Stimulated activated CD8-positive, alpha-beta memory T cell treated with anti-CD3 and anti-CD28 coated beads, Interleukin-2, amount 100 ng/mL, for 48 hours (primary cell): ENCODE measurements at regions not wholly inside any gene's neighbourhood (a gene's known extent, or its start where the extent isn't known, plus 50 kb on each side); places are given as distances from the start of the nearest gene placed in this dataset.
"Not testable (repeated sequence)": the region's sequence is repeated elsewhere in the genome, so short reads cannot be mapped to it uniquely, and the experiment has no call there.

Experiments used
- DNase-seq, 2 donors: peaks; one replicate each; pipeline ENCODE4 v3.0.0-alpha.2; 2020; ENCODE audit warnings: low read depth in 2 of 2

- DNase-seq, result peak in 1 of 2 donors; percentile 3
These were observed 58.0 kb downstream of the CGGBP1 start for GRCh38 chr3:88000853-88001252.

DNA sequence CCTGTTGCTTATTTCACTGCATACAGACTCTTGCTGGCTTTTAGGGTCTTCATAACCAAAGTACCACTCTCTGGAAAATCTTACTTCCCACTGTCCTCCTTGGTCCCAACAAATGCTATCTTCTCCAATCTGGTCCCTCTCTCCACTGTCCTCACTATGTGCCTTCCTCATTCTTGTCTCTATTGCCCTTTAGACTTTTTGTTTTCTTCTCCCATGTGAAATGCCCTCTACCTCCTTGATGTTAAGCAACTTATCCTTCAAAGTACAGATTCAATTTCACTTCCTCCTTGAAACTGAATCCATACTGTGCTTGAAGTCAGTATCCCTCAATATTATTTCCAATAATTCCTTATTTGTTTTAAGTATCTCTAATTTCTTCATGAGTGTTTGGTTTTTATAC, 60.8 kb downstream of the CGGBP1 start:
- no peak for DNase-seq

DNA sequence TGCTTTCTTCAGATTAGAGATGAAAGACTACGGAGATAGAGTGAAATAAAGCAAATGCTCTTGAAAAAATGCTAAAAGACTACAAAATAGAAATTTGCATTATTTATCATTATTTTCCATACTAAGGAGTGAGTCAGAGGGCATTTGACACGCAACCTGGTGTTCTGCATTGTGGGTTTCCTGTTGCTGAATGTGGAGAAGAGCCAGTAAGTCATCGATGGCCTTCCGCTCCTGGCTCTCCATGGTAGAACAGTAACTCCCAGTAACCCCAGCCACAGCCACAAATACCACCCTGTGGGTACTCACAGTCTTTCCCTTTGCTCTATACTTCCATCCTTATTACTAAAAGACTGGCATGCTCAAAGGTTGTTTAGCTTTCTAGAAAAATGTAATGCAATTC, 61.5 kb downstream of the CGGBP1 start:
- DNase-seq, result peak; percentile 26 to 36

- DNase-seq, result no peak
These were observed 61.9 kb downstream of the CGGBP1 start for GRCh38 chr3:87996882-87997281.

GRCh38 chr3:87993566-87993965, 65.2 kb downstream of the CGGBP1 start:
- DNase-seq, result no peak

DNA sequence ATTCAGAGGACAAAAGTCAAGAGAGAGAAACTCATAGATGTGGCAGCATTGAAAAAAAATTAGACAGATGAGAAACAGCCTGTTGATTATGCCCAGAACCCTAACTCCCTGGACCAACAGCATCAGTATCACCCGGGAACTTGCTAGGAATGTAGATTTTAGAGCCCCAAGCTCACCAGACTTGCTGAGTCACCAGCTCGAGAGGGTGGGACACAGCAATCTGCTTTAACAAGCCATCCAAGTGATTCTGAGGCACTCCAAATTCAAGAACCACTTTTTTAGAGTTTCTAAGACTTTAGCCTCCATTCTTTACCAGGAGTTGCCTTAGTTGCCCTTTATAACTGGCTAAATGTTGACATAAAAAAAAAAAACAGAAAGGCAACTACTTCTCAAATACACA, 70.9 kb downstream of the CGGBP1 start:
- no peak for DNase-seq

- DNase-seq, result no peak
These were observed 76.4 kb downstream of the CGGBP1 start for GRCh38 chr3:87982421-87982820.

DNA sequence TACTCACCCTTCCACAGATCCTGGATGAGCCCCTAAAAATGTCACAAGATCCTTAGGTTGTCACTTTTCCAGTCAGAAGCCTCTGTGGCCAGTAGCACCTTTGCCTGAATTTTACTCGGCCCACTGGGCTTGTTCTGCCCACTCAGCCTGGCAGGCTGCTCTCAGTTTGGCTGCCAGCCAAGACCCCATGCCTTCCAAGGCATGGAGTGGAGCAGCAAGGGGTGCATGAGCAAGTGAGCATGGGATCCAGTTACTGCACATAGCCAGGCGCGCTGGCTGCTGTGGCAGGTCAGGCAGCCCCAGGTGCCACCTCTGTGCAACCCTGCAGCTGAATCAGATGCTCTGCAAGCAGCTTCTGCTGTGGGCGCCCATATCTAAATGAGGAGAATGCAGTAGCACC, 79.3 kb downstream of the CGGBP1 start:
- DNase-seq, result no peak

- no peak for DNase-seq
These were observed 81.0 kb downstream of the CGGBP1 start for GRCh38 chr3:87977765-87978164.

DNA sequence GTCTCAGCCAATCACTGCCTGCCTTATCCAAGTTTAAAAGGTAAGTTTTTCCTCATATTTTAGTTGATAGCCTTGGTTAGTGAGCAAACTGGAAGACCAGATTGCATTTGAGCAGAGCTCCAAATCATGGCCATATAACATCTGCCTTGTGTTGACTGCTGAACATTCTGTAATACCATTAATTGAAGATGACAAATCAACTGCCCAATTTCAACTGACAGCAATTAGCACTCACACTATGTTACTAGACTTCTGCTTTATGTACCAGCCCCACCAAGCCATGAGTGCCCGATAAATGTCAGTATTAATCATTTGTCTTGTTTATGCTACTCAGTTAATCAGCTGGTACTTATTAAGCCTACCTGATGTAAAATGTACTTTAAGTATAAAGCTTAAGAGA, 83.1 kb downstream of the CGGBP1 start:
- DNase-seq, result no peak

DNA sequence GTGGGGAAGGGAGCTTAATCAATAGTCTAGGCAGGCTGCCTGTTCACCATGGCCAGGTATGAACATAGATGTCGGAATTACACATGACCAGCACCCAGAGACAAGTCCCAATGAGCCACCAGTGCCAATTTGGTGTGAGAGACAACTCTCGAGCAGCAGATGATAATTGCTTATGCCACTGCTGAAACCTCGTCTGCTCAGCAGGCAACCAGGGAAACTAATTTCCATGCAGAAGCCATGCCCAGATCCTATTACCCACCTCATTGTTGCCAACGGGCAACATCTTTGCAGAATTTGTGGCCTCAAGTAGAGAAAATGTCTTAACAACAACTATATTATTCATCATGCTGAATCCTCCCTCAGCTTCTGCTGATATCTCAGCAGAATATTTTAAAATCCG, 84.9 kb downstream of the CGGBP1 start:
- no peak for DNase-seq

GRCh38 chr3:87969620-87970019, 89.2 kb downstream of the CGGBP1 start:
- DNase-seq, result no peak

GRCh38 chr3:87968668-87969067, 90.1 kb downstream of the CGGBP1 start:
- DNase-seq, result no peak

DNA sequence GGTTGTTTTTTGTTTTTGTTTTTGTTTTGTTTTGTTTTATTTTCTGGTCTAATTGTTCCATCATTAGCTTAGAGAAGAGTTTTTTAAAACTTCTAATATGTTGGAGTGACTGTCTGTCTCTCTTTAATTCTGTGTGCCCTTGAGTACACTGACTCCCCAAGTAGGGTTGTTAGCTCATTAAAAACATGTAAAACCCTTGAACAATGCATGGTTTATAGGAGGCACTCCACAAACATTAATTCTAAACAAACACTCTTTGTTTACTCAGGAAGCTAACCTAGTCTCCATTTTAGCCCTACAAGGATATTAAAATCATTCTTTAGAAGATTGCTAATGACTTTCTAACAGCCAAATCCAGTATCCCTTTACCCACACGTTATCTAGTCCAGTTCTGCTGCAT, 100.5 kb downstream of the CGGBP1 start:
- DNase-seq, result no peak

- DNase-seq, result no peak
These were observed 101.2 kb downstream of the CGGBP1 start for GRCh38 chr3:87957575-87957974.

- no peak for DNase-seq
These were observed 109.0 kb downstream of the CGGBP1 start for GRCh38 chr3:87949879-87950208.

DNA sequence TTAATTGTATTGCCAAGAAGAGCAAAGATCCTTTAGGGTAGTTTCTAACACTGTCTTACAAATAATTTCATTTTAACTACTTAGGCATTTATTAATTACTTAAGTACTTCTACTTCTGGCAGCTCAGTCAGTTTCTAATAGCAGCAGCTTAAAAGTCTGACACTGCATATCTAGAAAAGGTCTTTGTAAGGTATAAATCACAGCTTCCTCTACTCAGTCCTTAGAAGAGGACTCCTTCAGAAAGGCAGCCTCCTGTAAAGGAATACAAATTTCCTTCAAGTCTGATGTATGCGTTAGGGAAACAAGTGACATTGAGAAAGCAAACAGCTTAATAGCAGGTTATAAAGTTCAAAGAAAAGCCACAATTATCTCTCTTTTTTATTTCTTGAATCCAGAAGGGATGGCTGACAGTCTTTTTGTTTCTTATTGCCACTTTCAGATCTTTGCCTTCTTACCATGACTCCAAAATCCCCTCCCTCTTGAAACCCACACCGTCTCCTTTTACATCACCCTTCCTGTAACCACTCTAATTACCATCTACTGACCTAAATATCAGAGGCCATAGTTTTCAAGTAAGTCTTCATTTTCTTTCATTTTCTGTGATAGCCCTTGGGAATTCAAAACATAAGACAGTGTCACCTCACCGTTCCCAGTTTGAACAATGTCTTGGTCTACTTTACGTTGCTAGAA, 109.5 kb downstream of the CGGBP1 start:
- no peak for DNase-seq

DNA sequence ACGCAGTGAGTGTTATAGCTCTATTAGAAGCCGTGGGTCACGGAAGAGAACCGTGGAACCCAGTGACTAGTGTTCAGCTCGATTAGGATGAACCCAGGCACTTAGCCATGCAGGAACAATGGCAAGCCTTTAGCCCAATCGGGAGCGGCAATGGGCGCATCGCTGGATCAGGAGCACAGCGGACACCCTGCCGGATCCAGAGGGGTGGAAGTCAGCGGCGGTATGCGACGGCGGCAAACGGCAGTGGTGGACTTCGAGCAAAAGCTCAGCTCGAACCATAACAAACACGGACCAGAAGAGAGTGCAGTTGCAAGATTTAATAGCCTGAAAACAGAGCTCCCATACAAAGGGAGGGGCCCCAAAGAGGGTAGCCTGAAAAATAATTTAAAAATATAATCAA, 112.8 kb downstream of the CGGBP1 start:
- not testable (repeated sequence) for DNase-seq

- DNase-seq, result not testable (repeated sequence)
These were observed 116.5 kb downstream of the CGGBP1 start for GRCh38 chr3:87942256-87942655.

- no peak for DNase-seq
These were observed 134.3 kb downstream of the CGGBP1 start for GRCh38 chr3:87924485-87924884.

- no peak for DNase-seq
These were observed 138.3 kb downstream of the CGGBP1 start for GRCh38 chr3:87920549-87920948.

DNA sequence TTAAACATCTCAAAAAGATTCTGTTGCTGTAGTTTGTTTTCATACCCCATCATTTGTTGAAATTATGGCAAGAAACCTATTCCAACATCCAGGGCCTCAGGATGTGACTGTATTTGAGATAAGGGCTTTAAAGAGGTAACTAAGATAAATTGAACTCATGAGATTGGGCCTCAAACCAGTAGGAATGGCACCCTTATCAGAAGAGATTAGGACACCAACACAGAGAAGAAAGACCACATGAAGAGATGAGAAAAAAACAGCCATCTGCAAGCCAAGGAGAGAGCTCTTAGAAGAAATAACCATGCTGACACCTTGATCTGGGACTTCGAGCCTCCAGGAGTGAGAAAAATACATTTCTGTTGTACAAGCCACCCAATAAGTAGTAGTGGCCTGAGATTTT, 157.7 kb downstream of the CGGBP1 start:
- no peak for DNase-seq

DNA sequence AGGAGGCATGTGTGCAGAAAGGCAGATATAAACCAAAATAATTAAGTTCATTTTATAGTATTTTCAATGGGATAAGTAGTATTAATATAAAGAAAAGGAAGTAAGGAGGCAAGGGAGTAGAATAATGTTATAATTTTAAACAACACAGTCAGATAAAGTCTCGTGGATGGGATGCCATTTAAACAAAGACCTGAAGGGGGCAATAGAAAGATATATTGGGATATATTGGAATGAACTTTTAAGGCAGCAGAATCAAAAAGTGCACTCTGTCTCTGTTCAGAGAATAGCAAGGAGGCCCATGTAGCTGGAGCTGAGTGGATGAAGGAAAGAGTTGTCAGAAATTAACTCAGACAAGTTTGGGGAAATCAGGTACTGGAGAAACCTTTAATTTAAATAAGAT, 158.7 kb downstream of the CGGBP1 start:
- DNase-seq, result no peak

DNA sequence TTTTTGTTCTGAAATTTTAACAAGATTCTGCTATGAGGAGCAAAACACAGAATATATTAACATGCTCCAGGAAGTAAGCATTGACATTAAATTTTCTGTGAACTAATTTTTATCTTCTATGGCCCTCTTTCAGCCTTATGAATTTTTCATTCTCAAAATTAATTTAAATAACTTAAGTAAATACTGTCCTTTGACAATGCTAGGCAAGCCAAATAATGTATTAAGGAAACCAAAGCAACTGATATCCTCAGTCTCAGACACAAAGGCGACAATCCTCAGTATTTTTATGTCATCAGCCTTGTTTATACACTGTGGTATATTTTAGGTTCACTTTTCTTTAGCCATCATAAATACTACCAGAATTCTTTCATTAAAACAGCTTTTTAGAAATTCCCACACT, 159.8 kb downstream of the CGGBP1 start:
- DNase-seq, result no peak
